ENCODE measurements at regions not wholly inside any gene's neighbourhood (a gene's known extent, or its start where the extent isn't known, plus 50 kb on each side); places are given as distances from the start of the nearest gene placed in this dataset.
"Not testable (repeated sequence)": the region's sequence is repeated elsewhere in the genome, so short reads cannot be mapped to it uniquely, and the experiment has no call there.

DNA sequence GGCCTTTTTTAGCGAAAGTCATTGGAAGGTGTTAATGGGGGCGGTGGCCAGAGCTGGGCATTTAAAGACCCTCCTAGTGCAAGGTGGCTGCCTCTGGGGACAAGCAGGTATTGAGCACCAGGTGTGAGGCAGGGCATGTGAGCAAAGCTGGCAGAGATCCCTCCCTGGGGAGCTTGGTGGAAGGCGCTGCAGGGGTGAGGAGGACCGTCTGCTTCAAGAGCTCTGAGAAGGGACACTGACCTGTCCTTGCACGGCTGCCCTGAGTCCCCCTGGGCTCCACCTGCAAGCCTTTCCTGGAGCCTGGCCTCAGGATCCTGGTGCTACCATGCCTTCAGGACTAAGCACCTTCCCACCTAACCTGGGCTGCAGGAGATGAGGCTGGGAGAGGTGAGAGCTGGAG lies 127.0 kb upstream of the CIBAR2 start:
- no peak for DNase-seq (ENCODE audit: low read depth)

DNA sequence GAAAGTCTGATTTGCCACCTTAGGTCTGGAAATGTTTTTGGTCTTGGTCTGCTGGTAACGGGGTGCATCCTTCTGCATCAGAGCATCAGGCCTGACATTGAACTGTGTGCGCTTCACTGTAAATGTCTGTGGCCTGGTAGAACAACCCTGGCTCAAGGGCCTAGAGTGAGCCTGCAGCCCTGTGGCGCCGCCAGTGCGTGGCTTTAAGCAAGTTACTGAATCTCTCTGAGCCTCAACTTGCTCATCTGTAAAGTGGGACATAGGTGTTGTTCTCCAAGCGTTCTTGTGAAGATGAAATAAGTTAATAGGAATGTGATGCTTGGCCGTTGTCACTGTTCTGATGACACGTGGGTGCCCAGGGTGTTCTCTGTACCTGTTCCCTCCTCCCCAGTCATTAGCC lies 127.6 kb upstream of the CIBAR2 start:
- DNase-seq (ENCODE audit: low read depth): no peak

DNA sequence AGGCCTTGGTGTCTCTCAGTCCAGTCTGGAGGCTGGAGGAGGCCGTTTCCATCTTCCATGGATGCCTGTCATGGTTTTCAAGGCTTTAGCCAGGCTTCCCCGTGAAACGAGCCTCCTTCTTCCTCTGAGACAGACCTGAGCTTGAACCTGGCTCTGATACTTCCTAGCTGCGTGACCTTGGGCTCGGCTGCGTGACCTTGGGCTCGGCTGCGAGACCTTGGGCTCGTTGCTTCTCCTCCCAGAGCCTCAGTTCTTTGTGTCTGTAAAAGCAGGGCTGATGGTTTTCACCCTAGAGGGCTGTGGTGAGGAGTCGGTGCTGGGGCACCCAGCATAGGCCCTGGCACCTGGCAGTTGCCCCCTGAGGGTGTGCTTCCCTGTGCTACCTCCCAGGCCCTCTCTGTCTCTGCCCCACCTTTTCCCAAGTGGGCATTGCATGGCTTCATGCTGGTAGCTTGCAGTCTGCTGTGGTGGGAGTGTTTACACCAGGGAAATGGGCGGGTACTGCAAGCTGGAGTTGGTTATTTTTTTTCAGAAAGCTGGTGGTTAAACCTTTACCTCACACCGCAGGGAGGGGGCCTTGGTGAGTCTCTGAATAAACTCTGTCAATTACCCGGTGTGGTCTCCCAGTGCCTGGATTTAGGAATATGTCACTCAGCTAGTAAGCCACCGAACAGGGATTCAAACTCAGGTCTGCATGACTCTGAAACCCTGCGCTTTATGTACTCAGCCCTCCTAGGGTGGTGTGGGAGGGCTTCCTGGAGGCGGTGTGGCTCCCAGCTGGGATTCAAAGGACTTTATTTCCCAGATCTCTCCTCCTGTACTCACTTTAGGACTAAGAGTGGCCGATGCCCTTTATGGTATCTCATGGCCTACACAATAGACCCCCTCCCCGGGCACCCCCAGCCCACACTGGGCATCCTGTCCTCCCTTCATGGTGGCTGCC lies 129.0 kb upstream of the CIBAR2 start:
- no peak for DNase-seq (ENCODE audit: low read depth)

DNA sequence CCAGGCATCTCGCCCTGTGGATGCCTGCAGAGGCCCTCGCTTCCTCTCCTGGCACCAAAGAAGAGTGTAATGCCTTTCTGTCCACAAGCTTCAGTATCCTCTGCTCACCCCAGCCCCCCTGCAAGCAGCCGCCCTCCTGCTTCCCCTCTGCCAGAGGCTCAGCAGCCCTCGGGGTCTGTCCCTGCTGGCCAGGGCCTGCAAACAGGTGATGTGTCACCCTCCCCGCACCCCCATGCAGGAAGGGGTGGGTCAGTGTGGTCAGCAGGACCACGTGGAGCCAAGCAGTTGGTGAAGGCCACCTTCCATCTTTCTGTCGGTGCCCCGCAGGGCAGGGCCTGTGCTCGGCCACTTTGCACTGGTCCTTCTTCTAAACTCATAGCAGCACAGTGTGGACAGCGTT lies 129.9 kb upstream of the CIBAR2 start:
- no peak for DNase-seq (ENCODE audit: low read depth)

DNA sequence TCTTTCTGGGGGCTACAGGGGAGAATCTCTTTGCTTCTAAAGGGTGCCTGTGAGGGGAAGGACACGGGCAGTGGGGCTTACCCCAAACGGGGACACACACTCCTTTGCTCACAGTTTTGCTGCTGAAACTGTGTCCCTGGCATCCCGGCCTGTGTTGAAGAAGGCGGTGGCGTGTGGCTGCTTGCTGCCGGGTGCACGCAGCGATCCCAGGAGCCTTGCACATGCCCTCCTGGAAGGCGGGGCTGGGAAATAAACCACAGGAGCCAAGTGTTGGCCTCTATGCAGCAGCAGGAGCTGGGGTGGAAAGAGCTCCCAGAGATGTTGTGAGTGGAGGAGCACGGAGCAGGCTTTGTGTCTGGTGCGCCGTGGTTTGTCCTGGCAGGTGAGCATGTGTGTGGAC lies 131.0 kb upstream of the CIBAR2 start:
- DNase-seq (ENCODE audit: low read depth): no peak

DNA sequence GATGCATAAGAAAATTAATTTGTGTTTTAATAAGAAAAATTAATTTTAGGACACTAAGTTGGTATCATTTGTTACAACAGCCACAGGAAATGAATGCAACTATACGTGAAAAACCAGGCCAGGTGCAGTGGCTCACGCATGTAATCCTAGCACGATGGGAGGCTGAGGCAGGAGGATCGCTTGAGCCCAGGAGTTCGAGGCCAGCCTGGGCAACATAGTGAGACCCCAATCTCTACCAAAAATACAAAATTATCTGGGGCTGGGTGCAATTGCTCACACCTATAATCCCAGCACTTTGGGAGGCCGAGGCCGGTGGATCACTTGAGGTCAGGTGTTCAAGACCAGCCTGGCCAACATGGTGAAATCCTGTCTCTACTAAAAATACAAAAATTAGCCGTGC lies 132.2 kb upstream of the CIBAR2 start:
- DNase-seq (ENCODE audit: low read depth): not testable (repeated sequence)

DNA sequence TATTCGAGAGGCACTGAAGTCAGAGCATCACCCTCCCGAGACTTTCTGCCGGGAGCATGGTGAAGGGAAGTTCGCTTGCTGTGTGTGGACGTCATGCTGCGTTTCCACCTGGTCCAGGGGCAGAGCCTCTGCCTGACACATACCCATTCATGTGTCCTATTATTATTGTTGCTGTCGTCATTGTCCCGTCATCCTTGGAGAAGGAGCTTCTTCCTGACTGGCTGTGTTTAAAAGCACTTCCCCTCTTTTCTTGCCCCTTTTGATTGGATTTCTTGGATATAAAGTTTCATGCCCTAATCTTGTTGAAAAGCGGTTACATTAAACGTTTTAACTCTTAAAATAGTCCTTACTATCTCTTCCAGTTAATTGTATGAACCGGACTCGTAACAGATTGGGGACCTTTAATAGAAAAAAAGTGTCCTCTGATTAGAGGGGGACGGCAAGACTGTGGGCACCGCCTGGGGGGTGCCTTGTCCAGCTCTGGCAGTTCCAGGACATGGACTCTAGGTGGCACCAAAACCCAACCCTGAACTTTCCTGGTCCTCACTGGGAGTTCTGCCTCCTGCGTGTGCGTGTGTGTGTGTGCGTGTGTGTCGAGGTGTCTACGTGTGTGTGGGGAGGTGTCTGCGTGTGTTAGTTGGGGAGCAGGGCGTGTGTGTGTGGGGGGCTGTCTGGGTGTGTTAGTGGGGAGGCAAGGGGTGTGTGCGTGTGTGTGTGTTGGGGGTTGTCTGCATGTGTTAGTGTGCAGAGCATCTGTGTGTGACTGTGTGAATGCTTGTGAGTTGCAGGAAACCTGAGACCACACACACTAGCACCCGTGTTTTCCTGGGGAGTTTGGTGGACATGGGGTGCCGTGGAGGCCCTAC lies 133.3 kb upstream of the CIBAR2 start:
- no peak for DNase-seq (ENCODE audit: low read depth)

DNA sequence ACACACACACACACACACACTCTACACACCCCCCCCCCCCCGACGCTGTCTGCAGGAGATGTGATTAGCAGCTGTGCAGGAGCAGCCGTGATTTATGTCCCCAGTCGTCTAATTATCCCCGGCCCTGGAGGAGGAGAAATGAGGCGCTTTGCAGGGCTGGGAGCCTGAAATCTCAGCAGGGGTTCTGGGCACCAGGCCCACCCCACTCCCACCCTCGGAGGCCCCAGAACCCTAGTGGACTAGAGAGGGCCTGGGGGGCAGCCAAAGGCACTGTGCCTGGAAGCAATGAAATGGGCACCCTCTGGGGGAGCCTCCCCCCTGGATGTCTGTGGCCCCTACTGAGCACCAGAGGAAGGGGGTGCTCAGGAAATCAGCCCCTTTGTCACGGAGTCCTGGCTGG lies 134.2 kb upstream of the CIBAR2 start:
- DNase-seq (ENCODE audit: low read depth): no peak

DNA sequence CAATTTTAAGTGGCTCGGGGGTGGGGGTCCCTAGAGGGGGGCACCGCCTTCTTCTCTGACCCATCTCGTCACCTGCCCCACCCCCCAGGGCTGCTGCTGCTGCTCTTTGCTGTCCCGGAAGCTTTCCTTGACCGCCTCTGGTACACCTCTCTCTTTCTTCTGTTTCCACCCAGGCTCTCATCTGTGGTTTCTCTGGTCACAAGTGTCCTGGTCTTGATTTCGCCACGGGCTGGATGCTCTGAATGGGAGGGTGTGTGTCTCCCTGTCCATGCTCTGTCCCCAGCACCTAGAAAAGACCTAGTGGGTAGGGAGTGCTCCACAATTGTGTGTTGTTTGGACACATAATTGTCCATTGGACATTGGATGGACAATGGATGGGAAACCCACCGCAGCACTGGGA lies 134.7 kb upstream of the CIBAR2 start:
- DNase-seq (ENCODE audit: low read depth): no peak

DNA sequence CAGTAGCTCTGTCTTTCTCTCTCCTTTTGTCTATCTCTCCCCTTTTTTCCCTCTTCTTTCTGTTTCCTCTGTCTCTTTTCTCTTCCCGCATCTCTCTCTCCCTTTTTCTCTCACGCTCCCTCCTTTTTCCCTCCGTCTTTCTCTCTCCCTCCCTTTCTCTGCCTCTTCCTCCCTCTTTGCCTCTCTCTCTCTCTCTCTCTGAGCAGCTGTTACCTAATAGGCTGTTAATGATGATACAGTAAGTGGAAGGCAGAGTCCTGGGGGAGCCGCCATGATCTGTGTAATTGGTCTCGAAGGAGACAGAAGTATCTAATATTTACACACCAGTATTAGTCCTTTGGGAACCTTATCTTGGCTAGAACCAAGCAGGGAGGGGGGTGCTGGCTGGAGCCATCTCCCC lies 136.1 kb upstream of the CIBAR2 start:
- no peak for DNase-seq (ENCODE audit: low read depth)

DNA sequence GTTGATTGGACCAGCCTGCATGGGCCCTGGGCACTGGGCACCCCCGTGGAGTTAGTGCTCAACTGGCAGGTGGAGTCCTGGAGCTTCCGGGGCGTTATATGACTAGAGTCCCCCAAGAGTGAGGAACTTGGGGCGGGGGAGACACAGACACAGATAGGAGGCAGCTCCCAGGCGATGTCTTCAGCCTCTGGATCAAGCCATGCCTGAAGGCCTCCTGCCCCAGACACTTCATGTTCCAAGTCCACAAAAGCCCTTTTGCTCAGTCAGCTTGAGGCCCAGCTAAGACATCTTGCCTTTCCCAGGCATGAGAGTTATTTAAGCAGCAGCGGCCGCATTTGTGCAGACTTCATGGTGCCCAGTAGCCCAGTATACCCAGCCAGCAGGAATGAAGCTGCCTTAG lies 136.6 kb upstream of the CIBAR2 start:
- no peak for DNase-seq (ENCODE audit: low read depth)

DNA sequence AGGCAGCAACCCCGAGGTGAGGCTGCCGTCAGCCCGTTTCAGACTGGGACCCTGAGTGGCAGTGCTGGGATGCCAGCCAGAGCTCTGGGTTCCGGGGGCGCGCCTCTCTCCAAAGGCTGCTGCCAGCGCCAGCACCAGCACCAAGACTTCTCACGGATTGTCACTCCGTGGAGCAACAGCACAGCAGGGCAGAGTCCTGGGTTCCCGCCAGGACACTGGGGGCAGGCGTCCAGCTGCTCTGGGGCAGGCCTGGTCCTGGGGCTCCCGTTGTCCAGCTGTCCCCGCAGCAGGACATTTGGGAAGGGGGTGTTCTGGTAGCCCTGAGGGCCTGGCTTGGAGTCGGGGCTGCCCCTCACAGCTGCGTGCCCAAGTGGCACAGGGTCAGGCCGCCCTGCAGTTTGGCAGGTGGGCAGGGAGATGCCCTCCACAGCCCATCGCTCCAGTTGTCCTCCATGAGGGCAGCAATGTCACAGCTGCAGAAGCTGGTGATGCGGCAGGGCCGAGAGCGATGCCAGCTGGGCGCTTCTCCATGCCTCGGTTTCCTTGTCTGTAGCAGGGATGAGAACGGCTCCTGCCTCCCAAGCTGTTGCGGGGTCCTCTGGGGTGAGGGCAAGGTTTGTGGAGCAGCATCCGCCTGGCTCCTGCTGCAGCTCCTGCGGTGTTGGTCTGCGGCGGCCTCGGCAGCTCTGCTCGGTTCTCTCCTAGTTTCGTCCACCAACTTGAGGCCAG lies 137.3 kb upstream of the CIBAR2 start:
- no peak for DNase-seq (ENCODE audit: low read depth)

DNA sequence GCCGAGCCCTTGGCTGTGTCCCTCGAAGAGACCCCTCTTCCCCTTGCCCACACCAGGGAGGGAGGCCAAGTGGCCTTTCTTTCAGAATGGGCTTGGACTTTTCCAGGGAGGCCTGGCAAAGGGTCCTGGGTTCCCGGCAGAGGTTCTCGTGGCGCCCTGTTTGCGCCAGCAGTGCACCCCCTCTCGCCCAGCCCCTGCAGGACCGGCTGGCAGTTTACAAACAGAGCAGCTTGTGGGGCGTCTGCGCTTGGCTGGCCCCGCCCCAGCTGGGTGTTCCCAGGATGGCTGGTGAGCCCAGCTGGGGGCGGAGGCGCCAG lies 137.8 kb upstream of the CIBAR2 start:
- no peak for DNase-seq (ENCODE audit: low read depth)

DNA sequence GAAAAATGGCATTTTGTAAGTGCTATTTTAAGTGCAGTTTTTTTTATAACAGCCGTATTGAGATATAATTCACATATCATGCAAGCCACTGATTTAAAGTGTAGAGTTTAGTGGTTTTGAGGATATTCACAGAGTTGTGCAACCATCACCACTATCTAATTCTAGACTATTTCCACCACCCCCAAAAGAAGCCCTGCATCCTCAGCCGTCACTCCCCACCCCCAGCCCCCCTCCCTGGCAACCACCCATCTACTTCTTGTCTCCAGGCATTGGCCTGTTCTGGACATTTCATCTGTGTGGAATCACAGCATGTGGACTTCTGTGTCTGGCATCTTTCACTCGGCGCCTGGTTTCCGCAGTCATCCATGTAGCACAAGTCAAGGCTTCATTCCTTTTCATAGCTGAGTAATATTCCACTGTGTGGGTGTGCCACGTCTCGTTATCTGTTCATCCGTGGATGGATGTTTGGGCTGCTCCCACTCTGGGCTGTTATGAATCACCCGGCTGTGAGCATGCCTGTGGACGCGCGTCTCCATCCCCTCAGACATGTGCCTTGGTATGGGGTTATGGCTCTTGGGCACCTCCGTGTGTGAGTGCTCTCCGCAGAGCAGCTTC lies 138.4 kb upstream of the CIBAR2 start:
- no peak for DNase-seq (ENCODE audit: low read depth)

DNA sequence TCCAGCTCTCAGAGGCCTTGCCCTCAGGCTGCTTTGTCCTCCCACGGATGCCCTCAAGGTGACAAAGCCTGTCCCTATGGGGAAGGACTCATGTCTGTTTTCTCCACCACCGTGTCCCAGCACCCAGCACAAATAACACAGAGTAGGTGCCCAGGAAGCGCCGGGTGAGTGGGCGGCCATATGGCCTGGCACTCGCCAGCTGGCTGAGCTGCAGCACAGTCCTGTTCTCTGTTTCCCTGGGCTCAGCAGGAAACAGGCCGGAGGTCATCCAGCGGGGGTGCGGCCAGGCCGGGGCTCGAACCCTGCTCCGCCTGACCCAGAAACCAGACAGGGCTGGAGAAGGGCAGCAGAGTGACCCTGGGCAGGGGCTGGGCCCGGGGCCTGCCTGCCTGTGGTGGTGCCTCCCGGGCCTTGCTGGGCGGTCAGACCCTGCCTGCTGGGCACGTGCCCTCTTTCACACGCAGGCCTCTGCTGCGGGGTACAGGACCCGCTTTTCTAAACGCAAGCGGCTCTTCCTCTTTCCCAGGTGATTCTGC lies 139.0 kb upstream of the CIBAR2 start:
- no peak for DNase-seq (ENCODE audit: low read depth)

DNA sequence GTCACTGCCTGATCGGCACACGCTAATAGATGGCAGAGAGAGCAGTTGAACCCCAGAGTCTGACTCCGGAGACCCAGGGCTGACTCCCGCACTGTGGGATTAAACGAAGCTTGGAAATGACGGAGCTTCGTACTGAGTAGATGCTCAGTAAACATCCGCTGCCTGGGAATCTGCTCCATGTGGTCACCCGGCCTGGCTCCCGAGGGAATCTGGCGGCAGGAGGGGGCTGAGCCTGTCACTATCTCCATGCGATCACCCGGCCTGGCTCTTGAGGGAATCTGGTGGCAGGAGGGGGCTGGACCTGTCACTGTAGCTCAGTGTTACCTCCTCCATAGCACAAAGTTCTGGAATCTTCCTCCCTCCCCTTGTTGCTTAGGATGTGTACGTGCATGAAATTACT lies 139.7 kb upstream of the CIBAR2 start:
- DNase-seq (ENCODE audit: low read depth): no peak

DNA sequence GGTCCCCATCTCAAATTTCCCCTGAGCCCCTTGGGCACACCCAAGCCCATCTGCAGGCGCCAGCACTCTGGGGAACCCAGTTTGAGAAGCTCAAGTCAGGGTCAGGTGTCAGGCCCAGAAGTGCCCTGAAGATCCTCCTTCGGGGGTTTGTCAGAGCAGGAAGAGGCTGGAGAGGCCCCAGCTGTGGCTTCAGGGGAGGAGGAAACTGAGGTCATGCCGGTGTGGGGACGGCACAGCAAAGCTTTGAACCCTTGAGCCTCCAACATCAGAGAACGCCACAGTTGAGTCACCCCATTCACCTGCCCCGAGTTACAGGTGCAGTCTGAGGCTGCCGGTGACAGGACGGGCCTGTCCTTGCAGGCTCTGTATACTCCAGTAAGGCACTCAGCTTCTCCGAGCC lies 140.2 kb upstream of the CIBAR2 start:
- DNase-seq (ENCODE audit: low read depth): no peak

DNA sequence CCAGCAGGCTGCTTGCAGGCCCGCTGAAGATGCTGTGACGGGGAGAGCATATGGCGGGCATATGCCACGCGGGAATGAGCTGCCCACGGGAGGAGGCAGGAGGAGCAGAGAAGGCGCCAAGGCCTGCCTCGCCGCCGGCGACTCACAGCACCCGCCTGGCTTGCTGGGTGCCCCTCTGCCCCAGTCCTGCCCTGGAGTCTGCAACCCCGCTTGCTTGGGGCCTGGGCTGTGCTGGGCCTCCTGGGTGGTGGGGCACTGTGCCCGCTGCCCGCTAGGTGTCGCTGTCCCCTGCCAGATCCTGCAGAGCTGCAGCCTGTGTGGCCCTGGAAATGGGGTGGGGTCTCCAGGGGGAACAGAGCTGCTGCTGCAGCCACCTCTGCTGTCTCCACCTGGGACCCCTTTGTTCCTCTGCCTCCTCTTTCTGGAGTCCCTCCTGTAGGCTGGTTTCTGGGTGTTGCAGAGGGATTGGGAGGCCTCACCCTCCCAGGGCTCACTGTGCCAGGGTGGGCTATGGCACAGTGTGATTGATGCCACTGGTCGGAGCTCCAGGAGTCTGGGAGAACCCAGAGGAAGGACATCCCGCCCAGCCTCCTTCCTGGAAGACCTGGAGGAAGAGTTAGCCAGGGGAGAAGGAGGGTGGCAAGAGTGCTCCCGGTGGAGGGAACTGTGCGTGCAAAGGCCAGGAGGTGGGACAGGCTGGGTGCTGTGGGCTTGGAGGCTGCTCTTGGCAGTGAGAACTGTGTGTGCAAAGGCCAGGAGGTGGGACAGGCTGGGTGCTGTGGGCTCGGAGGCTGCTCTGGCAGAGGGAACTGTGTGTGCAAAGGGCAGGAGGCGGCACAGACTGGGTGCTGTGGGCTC lies 141.0 kb upstream of the CIBAR2 start:
- no peak for DNase-seq (ENCODE audit: low read depth)

DNA sequence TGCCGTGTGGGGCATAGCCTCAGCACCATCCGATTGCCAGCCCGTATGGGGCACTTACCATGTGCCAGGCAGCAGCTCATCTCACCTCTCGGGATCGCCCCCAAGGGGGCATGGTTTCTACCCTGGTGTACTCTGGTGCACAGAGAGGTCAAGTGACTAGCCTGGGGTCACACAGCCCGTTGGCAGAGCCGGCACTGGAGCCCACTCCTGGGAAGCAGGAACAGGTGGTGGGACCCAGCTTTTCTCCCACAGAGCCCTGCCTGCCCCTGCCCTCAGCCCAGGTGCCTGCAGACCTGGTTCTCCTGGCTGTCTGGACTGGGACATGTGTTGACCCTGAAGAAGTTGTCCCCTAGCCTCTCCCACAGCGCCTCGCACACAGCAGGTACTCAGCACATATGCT lies 141.8 kb upstream of the CIBAR2 start:
- DNase-seq (ENCODE audit: low read depth): no peak

DNA sequence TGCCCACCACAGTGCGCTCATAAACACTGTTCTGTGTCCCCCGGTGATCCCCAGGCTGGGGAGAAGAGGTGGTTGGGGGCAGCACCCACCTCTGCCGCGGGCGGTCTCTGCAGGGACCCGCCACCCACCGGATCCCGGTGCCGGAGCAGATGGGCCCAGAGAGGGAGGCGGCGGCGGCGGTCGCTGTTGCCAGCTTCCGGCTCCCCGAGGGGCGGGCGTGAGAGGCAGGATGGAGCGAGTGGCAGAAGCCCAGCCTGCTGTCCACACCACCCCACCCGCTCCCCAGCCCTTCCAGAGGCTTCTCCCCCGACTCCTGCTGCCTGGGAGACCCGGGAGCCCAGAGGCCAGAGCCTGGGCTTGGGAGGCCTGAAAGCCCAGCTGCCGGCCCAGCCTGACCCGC lies 142.6 kb upstream of the CIBAR2 start:
- no peak for DNase-seq (ENCODE audit: low read depth)

DNA sequence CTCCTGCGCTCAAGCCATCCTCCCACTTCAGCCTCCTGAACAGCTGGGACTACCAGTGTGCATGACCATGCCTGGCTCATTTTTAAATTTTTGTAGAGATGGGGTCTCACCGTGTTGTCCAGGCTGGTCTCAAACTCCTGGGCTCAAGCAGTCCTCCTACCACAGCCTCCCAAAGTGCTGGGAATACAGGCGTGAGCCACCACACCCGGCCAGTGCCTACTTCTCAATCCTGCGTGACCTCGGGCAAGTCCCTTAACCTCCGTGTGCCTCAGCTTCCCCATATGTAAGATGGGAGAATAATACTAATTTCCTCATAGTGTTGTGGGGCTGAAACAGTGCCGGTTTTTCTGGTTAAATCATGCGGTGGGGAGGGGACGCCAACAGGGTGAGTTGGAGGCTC lies 143.5 kb upstream of the CIBAR2 start:
- DNase-seq (ENCODE audit: low read depth): no peak

Measured in HS-5 (cell line).